CD4-positive, alpha-beta T cell (primary cell): ENCODE measurements at regions not wholly inside any gene's neighbourhood (a gene's known extent, or its start where the extent isn't known, plus 50 kb on each side); places are given as distances from the start of the nearest gene placed in this dataset.

Experiments
- ATAC-seq: fragments of 200-7000 bp; cut with Tn5 transposase; one replicate; pipeline ENCODE4 v1.10.0; 2022; ENCODE audit warnings: mild to moderate bottlenecking; ENCODE audit not compliant: poor library complexity
- CTCF ChIA-PET: fragments of 350-600 bp; sonication (Branson Sonifier 250); formaldehyde crosslinking; loops from one replicate; lab custom pipeline; 2021; ENCODE audit warnings: antibody characterized with exemption, inconsistent platforms; lab: Charles Lee
- POLR2A ChIA-PET: fragments of 350-600 bp; sonication (Branson Sonifier 250); formaldehyde crosslinking; loops from one replicate; lab custom pipeline; 2021; ENCODE audit warnings: antibody characterized with exemption, inconsistent platforms; lab: Charles Lee
- DNase-seq, 14 experiments: peaks; one replicate each; pipeline ENCODE4 v3.0.0-alpha.2; 2013 to 2020; ENCODE audit warnings: mixed read lengths in 2 of 14
- H3K27ac ChIP-seq, 2 donors: one replicate each; pipeline versions ENCODE4 v1.5.1 to v1.7.0; 2013; ENCODE audit warnings: low read length in 2 of 2, low read depth in 1 of 2, mild to moderate bottlenecking in 1 of 2
- H3K27me3 ChIP-seq, 2 experiments: 1 replicate in 1 of 2; 2 replicates in 1 of 2; pipeline versions ENCODE4 v1.6.1 to v1.7.0; 2013; ENCODE audit warnings: low read length in 2 of 2, control low read depth in 1 of 2, mild to moderate bottlenecking in 1 of 2, moderate library complexity in 1 of 2; ENCODE audit not compliant: insufficient read depth in 2 of 2, control insufficient read depth in 1 of 2
- H3K36me3 ChIP-seq: one replicate; pipeline ENCODE4 v1.6.1; 2013; ENCODE audit warnings: low read length, control low read depth; ENCODE audit not compliant: insufficient read depth
- H3K4me1 ChIP-seq: one replicate; pipeline ENCODE4 v1.6.1; 2013; ENCODE audit warnings: low read length, control low read depth; ENCODE audit not compliant: insufficient read depth
- H3K4me3 ChIP-seq: one replicate; pipeline ENCODE4 v1.5.1; 2013; ENCODE audit warnings: mild to moderate bottlenecking, low read length, moderate library complexity
- H3K9me3 ChIP-seq, 2 experiments: 1 replicate in 1 of 2; 2 replicates in 1 of 2; pipeline versions ENCODE4 v1.6.1 to v1.7.0; 2013; ENCODE audit warnings: low read length in 2 of 2, mild to moderate bottlenecking in 2 of 2, control low read depth in 1 of 2, moderate library complexity in 1 of 2; ENCODE audit not compliant: control insufficient read depth in 1 of 2, insufficient read depth in 1 of 2
- H3K27ac Mint-ChIP-seq: one replicate; pipeline ENCODE4 v1.8.0; 2020; ENCODE audit warnings: mixed read lengths
- H3K27me3 Mint-ChIP-seq: one replicate; pipeline ENCODE4 v1.8.0; 2021; ENCODE audit warnings: mixed read lengths
- H3K36me3 Mint-ChIP-seq: one replicate; pipeline ENCODE4 v1.8.0; 2021; ENCODE audit warnings: low read depth, mixed read lengths
- H3K4me1 Mint-ChIP-seq: one replicate; pipeline ENCODE4 v1.8.0; 2021; ENCODE audit warnings: low read depth, mixed read lengths
- H3K4me3 Mint-ChIP-seq: one replicate; pipeline ENCODE4 v1.8.0; 2020; ENCODE audit warnings: mild to moderate bottlenecking, mixed read lengths
- H3K9me3 Mint-ChIP-seq: one replicate; pipeline ENCODE4 v1.8.0; 2020; ENCODE audit warnings: mixed read lengths
- CTCF ChIP-seq: fragments of 200-600 bp; IDR thresholded peaks from one replicate; pipeline ENCODE4 v1.8.0; 2022; ENCODE audit warnings: antibody characterized with exemption, mild to moderate bottlenecking
- intact Hi-C, 2 experiments: fragments of 100-400 bp; cut with DNase I in 1 of 2; cut with micrococcal nuclease in 1 of 2; formaldehyde crosslinking; loops; one replicate each; pipeline versions ENCODE4 v1.15.1 to v1.9.0; 2023 to 2025; cut with DNase I, micrococcal nuclease

GRCh38 chr12:89762498-89763170 lies 54.0 kb upstream of the ATP2B1 start:
- Histone ChIP-seq H3K4me1 (peaks cover 15% of the 10 kb centered on the region), H3K36me3 (no peaks in the 10 kb centered on the region), H3K9me3 (no peaks in the 10 kb centered on the region), H3K4me3 (no peak overlapping the region), H3K27me3 (no peaks in the 10 kb centered on the region), H3K27ac (no peak overlapping the region)
- peak in 3 of 14 experiments; percentile 25 to 58 (median 29) for DNase-seq
- Mint-ChIP-seq H3K27me3 (no peaks in the 10 kb centered on the region), H3K36me3 (no peaks in the 10 kb centered on the region), H3K4me1 (peaks cover 67% of the 10 kb centered on the region), H3K4me3 (no peak overlapping the region), H3K9me3 (peaks cover 3% of the 10 kb centered on the region), H3K27ac (no peak overlapping the region)
- POLR2A ChIA-PET = interaction anchor here (0.6 to 1.4 kb wide), 2 partner anchors 53 to 167 kb away, joined by 3 to 4 read pairs; no protein-coding TSS in a partner anchor
- no peak for TF ChIP-seq CTCF
- ATAC-seq = no peak
- intact Hi-C loops = loop anchor here (5.0 to 10.0 kb wide), 2 partner anchors 102 to 185 kb away; no protein-coding TSS in a partner anchor
- CTCF ChIA-PET = interaction anchor here (1.2 kb wide), 1 partner anchor 54 kb away, joined by 3 read pairs; the partner anchor contains the start of gene ATP2B1

DNA sequence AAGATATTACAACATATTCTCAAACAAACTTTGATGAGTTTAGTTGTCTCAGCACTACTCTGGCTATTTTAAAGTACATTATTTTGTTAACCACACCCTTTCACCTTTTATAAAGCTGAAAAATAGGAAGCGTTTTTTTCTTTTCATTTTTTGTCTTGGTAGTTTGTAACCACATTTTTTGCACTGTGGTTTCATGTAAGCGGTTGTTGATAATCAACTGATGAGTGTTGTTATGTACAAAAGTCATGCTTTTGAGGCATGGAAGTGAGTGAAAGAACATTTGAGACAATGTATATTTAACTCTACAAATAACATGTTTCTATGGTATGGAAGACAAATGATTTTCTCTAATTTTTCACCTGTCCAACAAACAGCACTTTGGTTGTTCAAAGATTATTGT lies 52.1 kb upstream of the ATP2B1 start:
- Histone ChIP-seq H3K4me1 (peaks cover 8% of the 10 kb centered on the region), H3K27me3 (no peaks in the 10 kb centered on the region), H3K36me3 (no peaks in the 10 kb centered on the region), H3K4me3 (no peak overlapping the region), H3K9me3 (no peaks in the 10 kb centered on the region), H3K27ac (no peak overlapping the region)
- ChIA-PET CTCF (no interaction called here), POLR2A (interaction anchor here (1.5 to 2.2 kb wide), 2 partner anchors 51 to 103 kb away, joined by 6 to 23 read pairs; partner anchors contain the start of gene ATP2B1)
- H3K27me3 Mint-ChIP-seq = no peaks in the 10 kb centered on the region
- no peaks in the 10 kb centered on the region for H3K36me3 Mint-ChIP-seq
- no peak for TF ChIP-seq CTCF
- H3K4me3 Mint-ChIP-seq = peak overlapping the region; percentile 42
- DNase-seq (peak in 3 of 14 experiments; percentile 64 to 84 (median 66)), ATAC-seq (peak; percentile 54)
- intact Hi-C loops = loop anchor here (1.0 to 10.0 kb wide), 3 partner anchors 104 to 190 kb away; no protein-coding TSS in a partner anchor
- H3K4me1 Mint-ChIP-seq = peaks cover 74% of the 10 kb centered on the region
- H3K27ac Mint-ChIP-seq = peak overlapping the region; percentile 67
- peaks cover 3% of the 10 kb centered on the region for H3K9me3 Mint-ChIP-seq
